K562 (cell line): ENCODE measurements at regions not wholly inside any gene's neighbourhood (a gene's known extent, or its start where the extent isn't known, plus 50 kb on each side); places are given as distances from the start of the nearest gene placed in this dataset. TPM values are rescaled to one million over a fixed set of nuclear protein-coding genes. Genes with fewer than 3 reads are reported as not detected.

Experiments used
- C11orf30 ChIP-seq: fragments of 450-650 bp; IDR thresholded peaks from 2 replicates; pipeline ENCODE4 v1.6.1; 2016; ENCODE audit warnings: low read depth, mild to moderate bottlenecking
- small RNA-seq: library from RNA; depleted of rRNA; stranded (forward); fragments of <200 nt; gene quantifications from one replicate; pipeline ENCODE3, GENCODE V24; 2014

GRCh38 chrX:21319323-21319722, 54.9 kb upstream of the CNKSR2 start (continued):
- TF ChIP-seq C11orf30, result no peak

Small RNAs in the stretch of these regions (small RNA-seq; reads per million reads assigned to genes)
- gene RNU6-133P, result not detected
